HG02970 (cell line): ENCODE measurements at regions not wholly inside any gene's neighbourhood (a gene's known extent, or its start where the extent isn't known, plus 50 kb on each side); places are given as distances from the start of the nearest gene placed in this dataset.

ENCODE experiments used
- ATAC-seq: cut with Tn5 transposase; IDR thresholded peaks from one replicate; pipeline ENCODE4 v1.9.1; 2021; ENCODE audit warnings: mild to moderate bottlenecking, moderate library complexity, moderate number of reproducible peaks; ENCODE audit not compliant: unreplicated experiment, low FRiP score

DNA sequence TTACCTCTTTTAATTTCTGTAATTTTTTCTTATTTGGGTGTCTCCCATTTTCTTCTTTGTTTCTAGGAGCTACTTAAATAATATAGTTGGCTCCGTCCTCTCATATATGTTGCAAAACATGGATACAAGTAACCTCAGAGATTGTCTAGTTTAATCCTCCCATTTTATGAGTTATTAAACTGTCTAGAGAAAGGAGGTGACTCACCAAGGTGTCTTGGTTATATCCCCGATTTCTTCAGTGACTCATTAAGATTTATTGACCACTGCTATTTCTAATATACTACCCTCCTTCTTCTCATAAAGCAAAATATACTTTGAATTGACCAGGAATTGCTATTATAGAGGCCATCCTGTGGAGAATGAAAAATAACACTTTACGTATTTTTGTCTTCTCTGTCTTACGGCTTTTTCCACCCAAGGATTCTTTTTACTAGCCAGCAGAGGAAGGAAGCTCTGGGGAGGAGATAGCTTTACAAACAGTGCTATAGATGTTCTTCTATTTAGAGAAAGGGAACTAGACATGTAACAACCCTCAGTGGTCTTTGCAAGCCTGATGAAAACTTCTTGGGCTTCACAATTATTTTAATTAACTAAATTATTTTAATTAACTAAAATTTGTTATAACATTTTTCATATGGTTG is 300.4 kb upstream of the TNP1 start:
- ATAC-seq, result no peak

DNA sequence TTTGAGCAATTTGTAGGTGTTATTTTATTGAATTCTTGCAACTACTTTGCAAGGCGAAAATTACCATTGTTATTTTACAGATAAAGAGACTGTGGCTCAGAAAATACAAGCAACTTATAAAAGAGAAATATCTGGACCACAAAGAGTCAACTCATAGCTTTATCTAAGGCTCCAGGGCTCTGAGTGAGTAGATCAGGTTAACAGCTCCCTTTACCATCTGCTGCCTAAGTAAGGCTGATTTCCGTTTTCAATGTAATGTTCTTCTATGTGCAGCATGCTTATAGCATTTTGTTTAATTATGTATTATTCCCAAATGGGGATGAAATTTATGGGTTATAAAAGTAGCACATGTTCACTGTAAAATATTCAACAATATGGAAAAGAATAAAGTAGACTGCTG is 299.1 kb upstream of the TNP1 start:
- no peak for ATAC-seq

DNA sequence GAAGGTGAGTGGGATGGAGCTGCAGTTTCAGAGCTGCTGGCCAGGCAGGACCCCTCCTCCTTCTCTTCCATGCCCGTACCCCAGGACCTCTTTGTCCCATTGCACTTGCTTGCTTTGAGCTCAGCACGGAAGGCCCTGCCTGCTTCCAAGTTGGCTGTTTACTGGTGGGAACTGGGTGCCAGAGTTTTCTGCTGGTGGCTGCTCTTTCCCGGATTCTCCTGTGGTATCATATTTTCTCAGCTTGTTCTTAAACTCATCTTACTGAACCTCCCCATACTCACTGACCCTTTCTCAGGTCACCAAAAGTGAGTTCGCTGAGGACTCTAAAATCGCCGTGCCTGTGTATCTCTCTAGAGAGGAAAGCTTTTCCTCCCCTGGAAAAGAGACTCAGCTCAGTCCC is 297.7 kb upstream of the TNP1 start:
- ATAC-seq, result no peak

- no peak for ATAC-seq
Observed at GRCh38 chr2:217156801-217157200, 296.9 kb upstream of the TNP1 start.

GRCh38 chr2:217154923-217155322 is 295.1 kb upstream of the TNP1 start:
- ATAC-seq, result no peak

DNA sequence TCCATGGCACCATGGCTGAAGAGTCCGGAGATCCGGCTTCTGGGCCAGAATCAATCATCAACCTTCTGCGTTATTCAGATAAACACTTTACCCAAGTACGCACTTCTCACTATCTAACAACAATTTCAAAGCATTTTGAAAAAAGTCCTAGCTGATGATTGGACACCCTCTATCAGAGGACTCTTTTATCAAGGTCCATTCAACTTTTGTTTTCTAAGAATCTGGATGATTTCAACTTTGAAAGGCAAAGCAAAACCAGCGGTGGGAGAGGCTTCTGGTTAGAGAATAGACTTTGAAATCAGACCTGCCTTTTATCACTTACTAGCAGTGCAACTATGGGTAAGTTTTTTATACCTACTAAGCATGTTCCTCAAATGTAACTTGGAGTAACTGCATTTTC is 293.6 kb upstream of the TNP1 start:
- no peak for ATAC-seq

GRCh38 chr2:217152831-217153230 is 293.0 kb upstream of the TNP1 start:
- no peak for ATAC-seq

DNA sequence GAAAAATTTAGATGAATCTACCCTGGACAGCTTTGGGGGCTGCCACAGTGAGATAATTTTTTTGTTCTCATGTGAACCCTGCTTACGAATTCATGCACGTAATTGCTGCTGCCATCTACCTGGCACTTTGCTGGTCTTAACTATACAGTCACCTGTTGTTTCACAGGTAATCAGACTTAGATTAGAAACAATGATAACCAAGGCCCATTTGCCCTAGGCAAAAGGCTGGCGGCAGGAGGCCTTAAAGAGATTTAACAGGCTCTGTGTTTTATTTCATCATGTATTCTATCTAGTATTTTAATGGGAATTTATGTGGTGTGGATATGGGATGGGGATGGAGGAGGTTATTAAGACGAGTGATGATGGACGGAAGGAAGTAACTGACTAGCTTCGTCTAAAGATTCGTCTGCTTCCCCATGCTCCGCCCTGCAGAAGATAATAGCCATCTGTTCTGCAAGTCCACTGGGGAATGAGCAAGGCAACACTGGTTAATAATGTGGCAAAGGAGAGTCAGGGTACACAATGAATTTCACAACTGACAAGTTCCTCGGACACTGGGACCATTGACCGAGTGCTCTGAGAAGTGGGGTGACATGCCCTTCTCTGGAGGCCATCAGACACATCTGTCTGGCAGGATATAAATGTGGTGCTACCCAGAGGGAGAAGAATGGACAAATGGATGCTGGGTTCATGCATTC is 291.8 kb upstream of the TNP1 start:
- ATAC-seq, result no peak

DNA sequence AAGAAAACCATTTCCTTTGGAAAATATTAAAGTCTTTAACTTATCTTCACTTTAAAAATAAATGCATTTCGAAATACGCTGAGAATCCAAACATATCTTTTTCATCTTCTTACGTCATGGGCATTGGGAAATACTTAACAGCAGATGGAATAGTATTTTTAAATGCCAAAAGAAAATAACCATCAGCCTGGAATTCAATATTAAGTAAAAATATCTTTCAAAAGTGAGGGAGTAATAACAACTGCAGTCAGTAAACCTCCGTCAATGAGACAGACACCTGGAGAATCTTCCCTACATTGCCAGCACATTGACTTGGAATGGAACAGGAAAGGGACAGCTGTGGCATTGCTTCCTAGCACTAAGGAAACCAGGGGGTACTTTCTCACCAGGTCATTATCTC is 290.4 kb upstream of the TNP1 start:
- no peak for ATAC-seq

DNA sequence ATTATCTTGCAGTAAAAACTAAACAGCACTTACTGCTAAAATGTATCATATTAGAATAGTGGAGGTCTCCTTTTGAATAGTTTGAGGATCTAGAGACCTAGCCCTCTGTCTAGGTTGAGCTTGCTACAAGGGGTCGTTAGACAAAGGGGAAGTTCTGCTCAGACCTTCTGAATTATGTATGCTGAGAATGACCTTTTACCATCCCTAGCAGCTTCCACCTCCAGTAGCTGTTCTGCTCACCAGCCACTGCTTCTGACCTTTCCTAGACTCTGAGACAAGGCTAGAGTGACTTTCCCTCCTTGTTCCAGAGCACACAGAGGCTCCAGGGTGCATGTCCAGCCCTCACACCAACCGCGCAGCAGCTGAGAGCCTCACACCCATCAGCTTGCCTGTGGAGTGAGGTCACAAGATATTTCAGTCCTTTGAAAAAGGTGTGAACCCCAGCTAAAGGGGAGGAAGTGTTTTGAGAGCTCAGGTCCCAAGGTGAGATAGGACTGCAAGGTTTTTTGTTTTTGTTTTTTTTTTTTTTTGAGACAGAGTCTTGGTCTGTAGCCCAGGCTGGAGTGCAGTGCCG is 289.3 kb upstream of the TNP1 start:
- ATAC-seq, result no peak

DNA sequence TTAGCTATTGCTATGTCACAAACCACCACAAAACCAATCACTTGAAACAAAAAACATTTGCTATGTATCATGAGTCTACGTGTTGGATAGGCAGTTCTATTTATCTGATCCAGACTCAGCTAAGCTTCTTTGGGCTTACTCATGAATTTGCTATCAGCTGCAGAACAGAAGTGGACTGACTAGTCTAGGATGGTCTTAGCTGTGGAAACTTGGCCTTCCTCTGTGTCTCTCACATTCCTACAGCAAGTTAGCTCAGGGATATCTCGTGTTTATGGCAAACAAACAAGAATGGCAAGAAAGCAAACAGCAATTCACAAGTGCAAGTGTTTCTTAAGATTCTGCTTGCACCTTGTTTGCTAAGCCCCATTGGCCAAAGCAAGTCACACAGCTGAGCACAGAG is 288.0 kb upstream of the TNP1 start:
- ATAC-seq, result no peak

DNA sequence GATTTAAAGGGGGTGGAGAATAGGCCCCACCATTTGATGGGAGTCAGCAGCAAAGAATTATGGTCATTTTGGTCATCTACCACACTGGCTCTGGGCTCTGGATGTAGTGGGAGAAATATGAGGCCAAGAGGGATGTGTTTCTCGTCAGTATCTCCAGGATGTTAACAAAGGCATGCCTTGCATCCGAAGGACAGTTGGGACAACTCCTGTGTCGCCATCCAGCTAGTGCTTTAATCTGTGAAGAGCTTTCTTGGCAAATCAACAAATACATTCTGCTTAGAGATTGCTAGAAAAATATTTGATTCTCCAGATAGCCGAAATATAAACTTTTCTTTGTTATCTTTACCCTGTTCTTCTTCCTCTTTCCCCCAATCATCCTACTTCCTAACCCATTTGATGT is 287.1 kb upstream of the TNP1 start:
- no peak for ATAC-seq

- no peak for ATAC-seq
Observed at GRCh38 chr2:217142649-217143266, 282.9 kb upstream of the TNP1 start.

GRCh38 chr2:217138284-217138683 is 278.4 kb upstream of the TNP1 start:
- ATAC-seq, result no peak

GRCh38 chr2:217127744-217128143 is 267.9 kb upstream of the TNP1 start:
- no peak for ATAC-seq

DNA sequence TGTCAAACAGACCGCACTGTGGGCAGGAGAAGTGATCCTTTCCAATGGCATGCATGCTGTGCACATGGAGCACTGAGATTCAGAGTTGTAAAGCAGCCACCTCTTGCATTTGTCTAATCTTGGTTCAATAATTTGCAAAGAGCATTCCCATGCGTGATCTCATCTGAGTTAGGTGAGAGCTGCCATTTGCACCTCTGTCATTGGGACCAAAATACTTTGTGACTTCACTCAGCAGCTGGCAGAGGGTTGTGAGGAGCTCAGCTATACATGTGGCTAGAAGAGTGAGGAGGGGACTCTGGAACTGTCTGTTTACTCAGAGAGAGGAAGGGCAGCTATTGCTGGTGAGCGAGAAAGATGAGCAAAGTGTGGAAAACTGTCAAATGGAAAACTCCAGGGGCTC is 265.1 kb upstream of the TNP1 start:
- no peak for ATAC-seq

DNA sequence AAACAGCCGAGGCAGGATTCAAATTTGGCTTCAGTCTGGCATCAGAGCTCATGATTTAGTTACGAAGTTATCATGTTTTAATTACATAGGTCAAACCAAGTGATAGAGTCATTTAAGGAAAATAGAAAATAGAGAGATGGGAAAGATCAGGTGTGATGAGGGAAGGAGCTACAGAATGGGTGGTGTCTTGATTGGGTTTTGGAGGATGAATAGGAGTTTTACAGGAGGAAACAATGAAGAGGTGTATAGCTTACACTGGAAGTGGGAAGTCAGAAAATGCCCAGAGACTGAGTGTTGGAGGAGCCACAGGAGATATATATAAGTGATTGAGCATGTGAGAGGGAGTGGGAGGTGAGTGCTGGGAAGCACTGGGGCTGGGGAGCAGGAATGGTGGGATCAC is 264.2 kb upstream of the TNP1 start:
- no peak for ATAC-seq

DNA sequence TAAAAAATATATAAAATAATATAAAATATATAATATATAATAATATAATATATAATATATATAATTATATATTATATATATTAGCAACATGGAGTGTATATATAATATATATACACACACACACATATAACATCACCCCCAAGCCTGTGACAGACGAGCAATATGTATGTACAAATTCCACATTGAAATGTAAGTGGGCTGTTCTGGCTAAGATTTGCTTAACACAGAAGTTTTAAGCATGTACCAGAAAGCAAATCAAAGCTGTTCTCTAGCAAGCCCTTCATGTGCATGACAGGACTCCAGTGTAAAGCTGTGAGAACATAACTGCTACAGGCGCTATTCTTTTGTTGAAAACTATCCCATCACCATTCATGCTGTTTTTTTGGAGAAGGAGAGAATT is 261.7 kb upstream of the TNP1 start:
- ATAC-seq, result no peak

DNA sequence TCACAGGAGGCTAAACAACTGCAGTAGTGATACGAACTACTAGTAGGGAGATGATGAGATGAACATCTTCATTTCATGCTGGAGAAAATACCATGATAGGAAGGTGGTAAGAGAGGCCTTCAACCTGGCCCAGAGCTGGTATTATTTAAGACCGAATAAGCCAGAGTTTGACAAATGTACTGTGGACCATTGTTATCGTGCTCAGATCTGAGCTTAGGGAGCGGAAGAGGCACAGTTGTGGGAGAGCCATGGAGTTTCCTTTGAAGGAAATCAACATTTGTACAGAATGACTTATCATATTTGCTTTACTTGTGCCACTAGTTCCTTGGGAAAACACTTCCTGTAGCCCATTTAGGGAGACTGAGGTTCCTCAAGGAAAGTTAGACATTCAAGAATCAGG is 260.6 kb upstream of the TNP1 start:
- no peak for ATAC-seq

DNA sequence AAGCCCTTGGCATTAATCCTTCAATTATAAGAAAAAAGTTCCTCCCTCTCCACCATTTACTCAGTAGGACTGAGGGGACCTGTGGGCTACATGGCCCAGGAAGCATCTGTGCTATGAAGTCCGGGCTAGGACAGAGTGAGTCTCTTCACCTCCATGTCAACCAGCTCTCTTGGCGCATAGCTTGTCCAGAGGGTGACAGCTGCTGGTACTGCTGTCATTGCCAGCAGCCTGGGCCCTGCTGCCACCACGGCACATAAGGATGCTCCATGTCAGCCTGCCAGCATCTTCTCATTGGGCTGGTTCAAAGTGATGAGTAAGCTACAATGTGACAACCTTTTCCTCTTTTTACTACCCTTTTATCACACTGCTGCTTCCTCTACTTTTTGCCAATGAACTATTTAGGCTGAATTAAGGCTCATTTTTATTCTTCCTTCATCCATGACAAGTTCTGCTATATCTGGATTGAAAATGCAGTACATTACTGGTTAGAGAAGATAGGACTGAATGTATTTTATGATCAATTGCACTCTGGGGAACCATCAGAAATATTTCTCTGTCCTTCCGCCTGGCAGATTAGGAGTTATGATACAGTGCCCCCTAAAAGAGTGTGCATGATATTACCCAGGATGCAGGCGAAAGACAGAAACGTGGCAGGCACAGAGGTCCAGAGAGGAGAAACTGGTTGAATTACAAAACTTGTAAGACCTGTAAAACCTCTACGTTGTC is 258.9 kb upstream of the TNP1 start:
- ATAC-seq, result no peak

- ATAC-seq, result no peak
Observed at GRCh38 chr2:217117523-217117922, 257.7 kb upstream of the TNP1 start.
